ENCODE measurements at regions not wholly inside any gene's neighbourhood (a gene's known extent, or its start where the extent isn't known, plus 50 kb on each side); places are given as distances from the start of the nearest gene placed in this dataset.

DNA sequence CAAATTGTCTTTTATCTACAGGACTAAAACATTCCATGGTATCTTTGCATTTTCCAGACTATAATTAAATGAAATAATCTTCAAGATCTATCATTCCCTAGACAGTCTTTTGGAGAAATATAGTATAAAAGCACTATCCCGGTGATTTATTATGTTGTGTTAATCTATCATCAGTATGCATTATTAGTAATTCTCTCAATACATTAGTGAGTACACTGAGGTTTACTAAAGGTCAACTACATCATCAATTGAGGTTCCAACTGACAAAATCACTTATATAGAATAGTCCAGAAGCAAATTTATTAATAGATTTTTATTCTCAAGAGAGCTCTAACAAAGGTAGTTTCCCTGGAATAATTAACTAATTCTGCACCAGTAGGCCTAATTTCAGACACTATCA is 169.6 kb downstream of the KCNA4 start:
- no peak for TF ChIP-seq CTCF (IDR thresholded peaks at IDR 0.05; ENCODE audit: insufficient read depth, low read length, poor library complexity, severe bottlenecking)
- no peak for TF ChIP-seq EZH2phosphoT487 (conservative IDR thresholded peaks at IDR 0.05; ENCODE audit: low read length)

Data from SU-DHL-6 (cell line).